Liver (tissue), 7 donors: ENCODE measurements at regions not wholly inside any gene's neighbourhood (a gene's known extent, or its start where the extent isn't known, plus 50 kb on each side); places are given as distances from the start of the nearest gene placed in this dataset.

ENCODE experiments used
- DNase-seq: peaks from one replicate; pipeline ENCODE4 v3.0.0-alpha.2; 2017; ENCODE audit warnings: low spot score
- H3K27ac ChIP-seq, 2 donors: one replicate each; pipeline ENCODE4 v1.7.0; 2013; ENCODE audit warnings: inconsistent platforms in 2 of 2, low read length in 2 of 2, control low read depth in 1 of 2, low read depth in 1 of 2, mild to moderate bottlenecking in 1 of 2
- H3K27me3 ChIP-seq, 4 donors: one replicate each; pipeline versions ENCODE4 v1.6.1 to v1.7.0; 2013; ENCODE audit warnings: low read length in 3 of 4, inconsistent platforms in 1 of 4, mild to moderate bottlenecking in 1 of 4, moderate library complexity in 1 of 4; ENCODE audit not compliant: control insufficient read depth in 4 of 4, insufficient read depth in 4 of 4
- H3K36me3 ChIP-seq, 4 donors: one replicate each; pipeline versions ENCODE4 v1.6.1 to v1.7.0; 2013; ENCODE audit warnings: low read length in 3 of 4, mild to moderate bottlenecking in 3 of 4, low read depth in 1 of 4, moderate library complexity in 1 of 4; ENCODE audit not compliant: control insufficient read depth in 4 of 4, insufficient read depth in 3 of 4
- H3K4me1 ChIP-seq, 4 donors: one replicate each; pipeline versions ENCODE4 v1.6.1 to v1.7.0; 2013; ENCODE audit warnings: low read length in 3 of 4, mild to moderate bottlenecking in 3 of 4, moderate library complexity in 1 of 4; ENCODE audit not compliant: control insufficient read depth in 4 of 4, insufficient read depth in 4 of 4
- H3K4me3 ChIP-seq, 3 donors: one replicate each; pipeline versions ENCODE4 v1.6.1 to v1.7.0; 2013; ENCODE audit warnings: low read length in 3 of 3, control low read depth in 1 of 3, low read depth in 1 of 3, mild to moderate bottlenecking in 1 of 3
- H3K9ac ChIP-seq, 2 donors: one replicate each; pipeline ENCODE4 v1.7.0; 2013; ENCODE audit warnings: low read length in 2 of 2, mild to moderate bottlenecking in 2 of 2, moderate library complexity in 2 of 2, control low read depth in 1 of 2, low read depth in 1 of 2
- H3K9me3 ChIP-seq, 4 donors: one replicate each; pipeline versions ENCODE4 v1.6.1 to v1.7.0; 2013; ENCODE audit warnings: low read length in 3 of 4; ENCODE audit not compliant: control insufficient read depth in 4 of 4
- ATF3 ChIP-seq: IDR thresholded peaks from 2 replicates; pipeline ENCODE4 v1.6.1; 2016; ENCODE audit warnings: antibody characterized with exemption
- EGR1 ChIP-seq, 2 donors: IDR thresholded peaks; 2 replicates each; pipeline ENCODE4 v1.6.1; 2016 to 2018; ENCODE audit warnings: antibody characterized with exemption in 2 of 2, low read depth in 2 of 2
- FOXA1 ChIP-seq: IDR thresholded peaks from 2 replicates; pipeline ENCODE4 v1.6.1; 2016; ENCODE audit warnings: antibody characterized with exemption
- GABPA ChIP-seq, 2 donors: IDR thresholded peaks in 1 of 2; conservative IDR thresholded peaks in 1 of 2; 2 replicates each; pipeline ENCODE4 v1.6.1; 2016; ENCODE audit warnings: antibody characterized with exemption in 2 of 2, mild to moderate bottlenecking in 1 of 2, moderate library complexity in 1 of 2
- HNF4A ChIP-seq, 2 donors: conservative IDR thresholded peaks; 2 replicates each; pipeline ENCODE4 v1.6.1; 2016; ENCODE audit warnings: antibody characterized with exemption in 2 of 2, mild to moderate bottlenecking in 2 of 2
- HNF4G ChIP-seq: IDR thresholded peaks from 2 replicates; pipeline ENCODE4 v1.6.1; 2016; ENCODE audit warnings: antibody characterized with exemption
- NR2F2 ChIP-seq: IDR thresholded peaks from 2 replicates; pipeline ENCODE4 v1.6.1; 2016; ENCODE audit warnings: antibody characterized with exemption
- RXRA ChIP-seq, 2 donors: IDR thresholded peaks; 2 replicates each; pipeline ENCODE4 v1.6.1; 2017 to 2018; ENCODE audit warnings: antibody characterized with exemption in 2 of 2, mild to moderate bottlenecking in 1 of 2
- SP1 ChIP-seq: IDR thresholded peaks from 2 replicates; pipeline ENCODE4 v1.6.1; 2018; ENCODE audit warnings: antibody characterized with exemption, mild to moderate bottlenecking
- YY1 ChIP-seq: IDR thresholded peaks from 2 replicates; pipeline ENCODE4 v1.6.1; 2016; ENCODE audit warnings: antibody characterized with exemption, mild to moderate bottlenecking
- WGBS: extraction: QIAGEN DNeasy Blood & Tissue Kit; methylation state at CpG from one replicate; pipeline ENCODE4 v1.1.7; 2013; 5-methylcytosine and 5-hydroxymethylcytosine counted together
- TF ChIP-seq, protein P1 (sequence below): IDR thresholded peaks from 2 replicates; pipeline ENCODE4 v1.6.1; 2016; ENCODE audit warnings: antibody characterized with exemption
- TF ChIP-seq, protein P2 (sequence below): IDR thresholded peaks from 2 replicates; pipeline ENCODE4 v1.6.1; 2016; ENCODE audit warnings: antibody characterized with exemption, mild to moderate bottlenecking
- donor health status: healthy.
- donor health status: healthy.
- donor health status: healthy.
- donor health status: healthy.

DNA sequence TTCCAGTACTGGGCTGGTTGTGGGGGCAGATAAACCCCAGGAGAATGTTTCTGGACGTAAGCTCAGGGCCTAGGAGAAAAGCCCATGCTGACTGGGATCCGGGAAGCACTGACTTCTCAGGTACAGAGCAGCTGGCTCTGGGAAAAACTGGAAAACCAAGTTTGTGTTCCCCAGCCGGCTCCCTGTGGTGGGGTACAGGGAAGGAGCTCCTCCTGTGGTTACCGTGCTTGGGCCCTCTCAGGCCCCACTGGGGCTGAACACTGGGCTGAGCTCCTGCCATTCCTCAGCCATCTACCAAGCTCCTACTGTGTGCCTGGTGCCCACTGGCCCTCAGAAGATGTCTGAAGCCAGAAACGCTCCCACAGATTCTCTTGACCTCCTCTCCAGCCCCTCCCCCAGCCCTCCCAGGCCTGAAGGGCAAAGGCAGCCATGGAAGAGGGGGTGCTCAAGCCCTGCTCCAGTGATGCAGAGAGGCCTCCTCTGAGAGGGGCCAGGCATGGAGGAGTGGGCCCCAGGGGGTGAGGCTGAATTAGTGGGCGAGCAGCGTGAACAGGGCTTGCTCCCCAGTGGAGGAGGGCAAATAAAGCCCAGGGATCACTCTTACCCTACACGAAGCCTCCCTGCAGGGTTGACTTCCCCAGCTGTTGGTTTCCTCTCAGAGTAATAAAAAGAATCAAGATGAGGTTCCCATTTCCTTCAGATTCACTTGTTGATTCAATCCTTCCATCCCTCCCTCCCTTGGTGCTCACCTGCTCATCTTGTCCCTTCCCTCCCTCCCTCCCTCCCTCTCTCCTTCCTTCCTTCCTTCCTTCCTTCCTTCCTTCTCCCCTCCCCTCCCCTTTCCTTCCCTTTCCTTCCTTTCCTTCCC, 100.0 kb downstream of the VEGFA start:
- TF ChIP-seq RXRA (IDR thresholded peaks at IDR 0.05): no peak
- TF ChIP-seq SP1: no peak
- no peak for TF ChIP-seq ATF3
- TF ChIP-seq, protein P1, sequence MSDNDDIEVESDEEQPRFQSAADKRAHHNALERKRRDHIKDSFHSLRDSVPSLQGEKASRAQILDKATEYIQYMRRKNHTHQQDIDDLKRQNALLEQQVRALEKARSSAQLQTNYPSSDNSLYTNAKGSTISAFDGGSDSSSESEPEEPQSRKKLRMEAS: no peak
- TF ChIP-seq HNF4A (conservative IDR thresholded peaks at IDR 0.05): no peak
- no peak for TF ChIP-seq YY1
- TF ChIP-seq FOXA1: no peak
- TF ChIP-seq GABPA (IDR thresholded peaks at IDR 0.05 in 1 of 2, conservative IDR thresholded peaks at IDR 0.05 in 1 of 2): no peak
- TF ChIP-seq EGR1 (IDR thresholded peaks at IDR 0.05; ENCODE audit: low read depth in 2 of 2): no peak
- no peaks in the 10 kb centered on the region for H3K36me3 ChIP-seq
- no peak overlapping the region for H3K9ac ChIP-seq
- no peaks in the 10 kb centered on the region for H3K27me3 ChIP-seq
- 88% methylated on average over 8 of the region's 8 CpGs for WGBS
- H3K27ac ChIP-seq: no peak overlapping the region
- no peaks in the 10 kb centered on the region for H3K9me3 ChIP-seq
- no peak overlapping the region for H3K4me3 ChIP-seq
- DNase-seq: no peak
- peaks cover 0 to 9% (median 2%) of the 10 kb centered on the region in 4 donors for H3K4me1 ChIP-seq

DNA sequence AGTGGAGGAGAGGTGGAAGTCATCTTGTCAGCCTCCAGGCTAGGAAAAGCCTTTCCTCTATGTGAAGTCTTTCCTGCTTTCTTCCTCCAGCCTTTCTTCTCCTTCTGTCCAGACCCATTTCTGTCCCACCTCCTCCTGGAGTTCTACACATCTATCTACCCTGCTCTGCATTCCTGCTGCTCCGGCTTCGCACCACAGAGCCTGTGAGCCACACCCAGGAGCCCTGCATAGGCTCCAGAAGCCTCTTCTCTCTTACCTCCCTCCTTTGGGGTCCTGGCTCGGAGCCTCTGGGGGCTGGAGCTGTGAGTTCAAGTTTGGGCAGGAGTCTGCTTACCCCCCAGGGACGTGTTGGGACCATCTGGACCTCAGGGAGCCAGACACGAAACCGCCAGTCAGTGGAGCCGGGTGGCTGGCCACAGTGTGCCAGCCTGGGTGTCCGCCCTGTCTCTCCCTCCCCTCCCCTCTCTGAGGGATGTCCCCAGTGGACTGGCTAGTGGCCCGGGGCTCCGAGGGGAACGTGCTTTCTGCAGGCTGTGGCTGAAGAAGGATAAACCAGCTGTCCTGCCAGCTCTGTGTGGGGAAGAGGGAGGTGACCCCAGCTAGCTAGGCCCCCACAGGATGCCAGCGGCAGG, 99.2 kb downstream of the VEGFA start:
- 81% methylated on average over 12 of the region's 12 CpGs for WGBS
- H3K9ac ChIP-seq: no peak overlapping the region
- DNase-seq: no peak
- no peaks in the 10 kb centered on the region for H3K9me3 ChIP-seq
- TF ChIP-seq, protein P2, sequence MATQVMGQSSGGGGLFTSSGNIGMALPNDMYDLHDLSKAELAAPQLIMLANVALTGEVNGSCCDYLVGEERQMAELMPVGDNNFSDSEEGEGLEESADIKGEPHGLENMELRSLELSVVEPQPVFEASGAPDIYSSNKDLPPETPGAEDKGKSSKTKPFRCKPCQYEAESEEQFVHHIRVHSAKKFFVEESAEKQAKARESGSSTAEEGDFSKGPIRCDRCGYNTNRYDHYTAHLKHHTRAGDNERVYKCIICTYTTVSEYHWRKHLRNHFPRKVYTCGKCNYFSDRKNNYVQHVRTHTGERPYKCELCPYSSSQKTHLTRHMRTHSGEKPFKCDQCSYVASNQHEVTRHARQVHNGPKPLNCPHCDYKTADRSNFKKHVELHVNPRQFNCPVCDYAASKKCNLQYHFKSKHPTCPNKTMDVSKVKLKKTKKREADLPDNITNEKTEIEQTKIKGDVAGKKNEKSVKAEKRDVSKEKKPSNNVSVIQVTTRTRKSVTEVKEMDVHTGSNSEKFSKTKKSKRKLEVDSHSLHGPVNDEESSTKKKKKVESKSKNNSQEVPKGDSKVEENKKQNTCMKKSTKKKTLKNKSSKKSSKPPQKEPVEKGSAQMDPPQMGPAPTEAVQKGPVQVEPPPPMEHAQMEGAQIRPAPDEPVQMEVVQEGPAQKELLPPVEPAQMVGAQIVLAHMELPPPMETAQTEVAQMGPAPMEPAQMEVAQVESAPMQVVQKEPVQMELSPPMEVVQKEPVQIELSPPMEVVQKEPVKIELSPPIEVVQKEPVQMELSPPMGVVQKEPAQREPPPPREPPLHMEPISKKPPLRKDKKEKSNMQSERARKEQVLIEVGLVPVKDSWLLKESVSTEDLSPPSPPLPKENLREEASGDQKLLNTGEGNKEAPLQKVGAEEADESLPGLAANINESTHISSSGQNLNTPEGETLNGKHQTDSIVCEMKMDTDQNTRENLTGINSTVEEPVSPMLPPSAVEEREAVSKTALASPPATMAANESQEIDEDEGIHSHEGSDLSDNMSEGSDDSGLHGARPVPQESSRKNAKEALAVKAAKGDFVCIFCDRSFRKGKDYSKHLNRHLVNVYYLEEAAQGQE: no peak
- no peak for TF ChIP-seq RXRA (IDR thresholded peaks at IDR 0.05)
- no peak for TF ChIP-seq NR2F2
- no peak for TF ChIP-seq EGR1 (IDR thresholded peaks at IDR 0.05; ENCODE audit: low read depth in 2 of 2)
- TF ChIP-seq GABPA (IDR thresholded peaks at IDR 0.05 in 1 of 2, conservative IDR thresholded peaks at IDR 0.05 in 1 of 2): no peak
- TF ChIP-seq ATF3: no peak
- no peak for TF ChIP-seq HNF4G
- TF ChIP-seq HNF4A (conservative IDR thresholded peaks at IDR 0.05): no peak
- H3K27ac ChIP-seq: no peak overlapping the region
- no peak overlapping the region for H3K4me3 ChIP-seq
- H3K36me3 ChIP-seq: no peaks in the 10 kb centered on the region
- H3K4me1 ChIP-seq: peaks cover 0 to 3% (median 1%) of the 10 kb centered on the region in 4 donors
- H3K27me3 ChIP-seq: no peaks in the 10 kb centered on the region
